AG04450 (cell line): ENCODE measurements at regions not wholly inside any gene's neighbourhood (a gene's known extent, or its start where the extent isn't known, plus 50 kb on each side); places are given as distances from the start of the nearest gene placed in this dataset.

ENCODE experiments used
- CTCF ChIA-PET: fragments of 300-600, 350-600 bp; formaldehyde crosslinking; extraction: SDS; loops from one replicate; lab custom pipeline; 2022; ENCODE audit warnings: antibody characterized with exemption, inconsistent platforms; lab: Charles Lee
- POLR2A ChIA-PET: fragments of 350-600 bp; formaldehyde crosslinking; extraction: SDS; loops from one replicate; lab custom pipeline; 2021; ENCODE audit warnings: antibody characterized with exemption, inconsistent platforms; lab: Yijun Ruan, JAX
- DNase-seq: peaks from one replicate; pipeline ENCODE4 v3.0.0-alpha.2; 2011; ENCODE audit warnings: low read depth, low spot score
- H3K27ac ChIP-seq: one replicate; pipeline ENCODE4 v1.5.1; 2012; ENCODE audit warnings: low read depth, low read length, control low read depth
- H3K27me3 ChIP-seq: one replicate; pipeline ENCODE4 v1.6.0; 2012; ENCODE audit warnings: low read length; ENCODE audit not compliant: control insufficient read depth, insufficient read depth
- H3K4me3 ChIP-seq: 2 replicates; pipeline ENCODE4 v1.5.1; 2011; ENCODE audit warnings: mild to moderate bottlenecking, low read depth, low read length, control low read depth
- H3K9me3 ChIP-seq: 2 replicates; pipeline ENCODE4 v1.5.1; 2012; ENCODE audit warnings: low read length; ENCODE audit not compliant: control insufficient read depth, insufficient read depth
- CTCF ChIP-seq: IDR thresholded peaks from 2 replicates; pipeline ENCODE4 v1.5.1; 2011; ENCODE audit warnings: low read depth, low read length, control low read depth, inconsistent platforms

GRCh38 chr2:216942016-216942415, 82.2 kb upstream of the TNP1 start:
- CTCF ChIA-PET = no interaction called here

GRCh38 chr2:216936954-216937357, 77.1 kb upstream of the TNP1 start:
- ChIA-PET POLR2A (no interaction called here), CTCF (no interaction called here)
- H3K9me3 ChIP-seq = no peaks in the 10 kb centered on the region
- no peak overlapping the region for H3K27ac ChIP-seq
- H3K4me3 ChIP-seq = no peak overlapping the region
- no peaks in the 10 kb centered on the region for H3K27me3 ChIP-seq
- no peak for DNase-seq
- TF ChIP-seq CTCF = no peak

More at GRCh38 chr2:216942016-216942415, 82.2 kb upstream of the TNP1 start:
- no peak for TF ChIP-seq CTCF
- no peak for DNase-seq
- Histone ChIP-seq H3K27ac (no peak overlapping the region), H3K27me3 (no peaks in the 10 kb centered on the region), H3K9me3 (no peaks in the 10 kb centered on the region), H3K4me3 (no peak overlapping the region)
- POLR2A ChIA-PET = no interaction called here

GRCh38 chr2:216934623-216935022, 74.8 kb upstream of the TNP1 start:
- TF ChIP-seq CTCF = no peak
- Histone ChIP-seq H3K27ac (no peak overlapping the region), H3K9me3 (no peaks in the 10 kb centered on the region), H3K4me3 (no peak overlapping the region), H3K27me3 (no peaks in the 10 kb centered on the region)
- ChIA-PET CTCF (no interaction called here), POLR2A (no interaction called here)
- no peak for DNase-seq

GRCh38 chr2:216934151-216934550, 74.3 kb upstream of the TNP1 start:
- Histone ChIP-seq H3K9me3 (no peaks in the 10 kb centered on the region; the same call in 1 of the 2 replicates), H3K27ac (no peak overlapping the region), H3K27me3 (no peaks in the 10 kb centered on the region), H3K4me3 (no peak overlapping the region)
- ChIA-PET POLR2A (no interaction called here), CTCF (no interaction called here)
- no peak for TF ChIP-seq CTCF
- DNase-seq = no peak

GRCh38 chr2:216932863-216933548, 73.1 kb upstream of the TNP1 start:
- no peak for DNase-seq
- Histone ChIP-seq H3K27me3 (no peaks in the 10 kb centered on the region), H3K4me3 (no peak overlapping the region), H3K27ac (no peak overlapping the region), H3K9me3 (no peaks in the 10 kb centered on the region; the same call in 1 of the 2 replicates)
- TF ChIP-seq CTCF = no peak
- POLR2A ChIA-PET = no interaction called here
- CTCF ChIA-PET = no interaction called here
